ENCODE measurements at regions not wholly inside any gene's neighbourhood (a gene's known extent, or its start where the extent isn't known, plus 50 kb on each side); places are given as distances from the start of the nearest gene placed in this dataset.

- no peak overlapping the region for H3K4me3 ChIP-seq
- 88 to 94% methylated on average over 1 of the region's 1 CpG for WGBS, 2 donors
- no peaks in the 10 kb centered on the region for H3K36me3 ChIP-seq (ENCODE audit: control insufficient read depth in 4 of 4, insufficient read depth in 4 of 4, low read length in 4 of 4)
- no peak overlapping the region for H3K27ac ChIP-seq (ENCODE audit: low read depth in 1 of 2, low read length in 1 of 2)
- TF ChIP-seq, protein P1, sequence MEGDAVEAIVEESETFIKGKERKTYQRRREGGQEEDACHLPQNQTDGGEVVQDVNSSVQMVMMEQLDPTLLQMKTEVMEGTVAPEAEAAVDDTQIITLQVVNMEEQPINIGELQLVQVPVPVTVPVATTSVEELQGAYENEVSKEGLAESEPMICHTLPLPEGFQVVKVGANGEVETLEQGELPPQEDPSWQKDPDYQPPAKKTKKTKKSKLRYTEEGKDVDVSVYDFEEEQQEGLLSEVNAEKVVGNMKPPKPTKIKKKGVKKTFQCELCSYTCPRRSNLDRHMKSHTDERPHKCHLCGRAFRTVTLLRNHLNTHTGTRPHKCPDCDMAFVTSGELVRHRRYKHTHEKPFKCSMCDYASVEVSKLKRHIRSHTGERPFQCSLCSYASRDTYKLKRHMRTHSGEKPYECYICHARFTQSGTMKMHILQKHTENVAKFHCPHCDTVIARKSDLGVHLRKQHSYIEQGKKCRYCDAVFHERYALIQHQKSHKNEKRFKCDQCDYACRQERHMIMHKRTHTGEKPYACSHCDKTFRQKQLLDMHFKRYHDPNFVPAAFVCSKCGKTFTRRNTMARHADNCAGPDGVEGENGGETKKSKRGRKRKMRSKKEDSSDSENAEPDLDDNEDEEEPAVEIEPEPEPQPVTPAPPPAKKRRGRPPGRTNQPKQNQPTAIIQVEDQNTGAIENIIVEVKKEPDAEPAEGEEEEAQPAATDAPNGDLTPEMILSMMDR (IDR thresholded peaks at IDR 0.05; ENCODE audit: control extremely low read depth, extremely low read depth), result no peak
- no peaks in the 10 kb centered on the region for H3K27me3 ChIP-seq (ENCODE audit: control insufficient read depth in 3 of 3, insufficient read depth in 3 of 3, low read length in 2 of 3)
- peaks cover 0 to 8% (median 0%) of the 10 kb centered on the region in 4 donors for H3K9me3 ChIP-seq (ENCODE audit: control insufficient read depth in 4 of 4, insufficient read depth in 3 of 4, low read length in 3 of 4)
- no peak for ATAC-seq (ENCODE audit: insufficient read depth, low FRiP score)
- H3K9ac ChIP-seq (ENCODE audit: insufficient read depth in 1 of 2, low read length in 2 of 2), result no peak overlapping the region
- no peak for DNase-seq
- no peaks in the 10 kb centered on the region for H3K4me1 ChIP-seq (ENCODE audit: control insufficient read depth in 5 of 5, insufficient read depth in 5 of 5, low read length in 5 of 5)
Measured at GRCh38 chr6:135592276-135592675, 94.7 kb upstream of the AHI1 start.

DNA sequence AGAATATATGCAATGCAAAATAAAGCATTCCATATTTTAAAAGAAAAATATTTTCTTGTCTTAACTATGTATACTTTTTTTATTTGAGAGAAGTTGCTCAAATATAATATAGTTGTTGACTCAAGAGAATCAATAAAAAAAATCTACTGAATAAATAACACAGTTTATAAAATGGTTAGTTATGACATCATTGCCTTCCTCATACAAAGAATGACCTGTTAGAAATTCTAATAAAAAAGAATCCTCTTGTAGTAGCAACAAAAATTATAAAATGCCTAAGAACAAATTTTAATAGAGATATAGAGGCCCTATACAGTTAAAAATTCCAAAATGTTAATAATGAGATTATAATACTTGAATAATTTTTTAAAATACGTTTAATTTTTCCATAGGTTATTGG, 96.5 kb upstream of the AHI1 start:
- no peak overlapping the region for H3K27ac ChIP-seq (ENCODE audit: low read depth in 1 of 2, low read length in 1 of 2)
- no peak overlapping the region for H3K9ac ChIP-seq (ENCODE audit: insufficient read depth in 1 of 2, low read length in 2 of 2)
- H3K4me3 ChIP-seq, result no peak overlapping the region
- peaks cover 0 to 8% (median 0%) of the 10 kb centered on the region in 4 donors for H3K9me3 ChIP-seq (ENCODE audit: control insufficient read depth in 4 of 4, insufficient read depth in 3 of 4, low read length in 3 of 4)
- ATAC-seq (ENCODE audit: insufficient read depth, low FRiP score) (no peak), DNase-seq (no peak)
- TF ChIP-seq, protein P1 (IDR thresholded peaks at IDR 0.05; ENCODE audit: control extremely low read depth, extremely low read depth), result no peak
- H3K4me1 ChIP-seq (ENCODE audit: control insufficient read depth in 5 of 5, insufficient read depth in 5 of 5, low read length in 5 of 5), result no peaks in the 10 kb centered on the region
- H3K36me3 ChIP-seq (ENCODE audit: control insufficient read depth in 4 of 4, insufficient read depth in 4 of 4, low read length in 4 of 4), result no peaks in the 10 kb centered on the region
- 93 to 94% methylated on average over 1 of the region's 1 CpG for WGBS, 2 donors
- H3K27me3 ChIP-seq (ENCODE audit: control insufficient read depth in 3 of 3, insufficient read depth in 3 of 3, low read length in 2 of 3), result no peaks in the 10 kb centered on the region

- H3K9me3 ChIP-seq (ENCODE audit: control insufficient read depth in 4 of 4, insufficient read depth in 3 of 4, low read length in 3 of 4), result peaks cover 0 to 2% (median 0%) of the 10 kb centered on the region in 4 donors
- no peak overlapping the region for H3K9ac ChIP-seq (ENCODE audit: insufficient read depth in 1 of 2, low read length in 2 of 2)
- ATAC-seq (ENCODE audit: insufficient read depth, low FRiP score) (no peak), DNase-seq (peak; percentile 13 to 52 (median 28))
- WGBS, 2 donors, result 74 to 81% methylated on average over 4 to 5 of the region's 5 CpGs
- TF ChIP-seq, protein P1 (IDR thresholded peaks at IDR 0.05; ENCODE audit: control extremely low read depth, extremely low read depth), result no peak
- peak overlapping the region; percentile 3 for H3K4me3 ChIP-seq
- H3K36me3 ChIP-seq (ENCODE audit: control insufficient read depth in 4 of 4, insufficient read depth in 4 of 4, low read length in 4 of 4), result no peaks in the 10 kb centered on the region
- H3K4me1 ChIP-seq (ENCODE audit: control insufficient read depth in 5 of 5, insufficient read depth in 5 of 5, low read length in 5 of 5), result no peaks in the 10 kb centered on the region
- no peaks in the 10 kb centered on the region for H3K27me3 ChIP-seq (ENCODE audit: control insufficient read depth in 3 of 3, insufficient read depth in 3 of 3, low read length in 2 of 3)
- no peak overlapping the region for H3K27ac ChIP-seq (ENCODE audit: low read depth in 1 of 2, low read length in 1 of 2)
Measured at GRCh38 chr6:135600086-135600702, 102.7 kb upstream of the AHI1 start.

GRCh38 chr6:135600931-135601330, 103.4 kb upstream of the AHI1 start:
- DNase-seq, result no peak

More at GRCh38 chr6:135600931-135601330, 103.4 kb upstream of the AHI1 start:
- Histone ChIP-seq H3K4me1 (ENCODE audit: control insufficient read depth in 5 of 5, insufficient read depth in 5 of 5, low read length in 5 of 5) (no peaks in the 10 kb centered on the region), H3K4me3 (no peak overlapping the region), H3K36me3 (ENCODE audit: control insufficient read depth in 4 of 4, insufficient read depth in 4 of 4, low read length in 4 of 4) (no peaks in the 10 kb centered on the region), H3K27ac (ENCODE audit: low read depth in 1 of 2, low read length in 1 of 2) (no peak overlapping the region), H3K27me3 (ENCODE audit: control insufficient read depth in 3 of 3, insufficient read depth in 3 of 3, low read length in 2 of 3) (no peaks in the 10 kb centered on the region), H3K9ac (ENCODE audit: insufficient read depth in 1 of 2, low read length in 2 of 2) (no peak overlapping the region), H3K9me3 (ENCODE audit: control insufficient read depth in 4 of 4, insufficient read depth in 3 of 4, low read length in 3 of 4) (peaks cover 0 to 2% (median 0%) of the 10 kb centered on the region in 4 donors)
- TF ChIP-seq, protein P1 (IDR thresholded peaks at IDR 0.05; ENCODE audit: control extremely low read depth, extremely low read depth), result no peak
- 92 to 93% methylated on average over 4 of the region's 4 CpGs for WGBS, 2 donors
- no peak for ATAC-seq (ENCODE audit: insufficient read depth, low FRiP score)
